HEK293T (cell line): ENCODE measurements at regions not wholly inside any gene's neighbourhood (a gene's known extent, or its start where the extent isn't known, plus 50 kb on each side); places are given as distances from the start of the nearest gene placed in this dataset.

Experiments
- ARNT ChIP-seq: fragments of 450-650 bp; IDR thresholded peaks from 2 replicates; pipeline ENCODE4 v1.6.1; 2017; ENCODE audit warnings: mild to moderate bottlenecking
- BHLHE40 ChIP-seq: fragments of 450-650 bp; IDR thresholded peaks from 2 replicates; pipeline ENCODE4 v1.6.1; 2016; ENCODE audit warnings: mild to moderate bottlenecking, moderate library complexity, borderline replicate concordance
- ELF4 ChIP-seq: fragments of 450-650 bp; IDR thresholded peaks from 2 replicates; pipeline ENCODE4 v1.6.1; 2017; ENCODE audit warnings: antibody characterized with exemption
- FOXA1 ChIP-seq: fragments of 450-650 bp; IDR thresholded peaks from 2 replicates; pipeline ENCODE4 v1.6.1; 2016; ENCODE audit warnings: mild to moderate bottlenecking
- FOXM1 ChIP-seq: fragments of 450-650 bp; IDR thresholded peaks from 2 replicates; pipeline ENCODE4 v1.6.1; 2017; ENCODE audit warnings: mild to moderate bottlenecking, borderline replicate concordance
- NFRKB ChIP-seq: fragments of 450-650 bp; IDR thresholded peaks from 2 replicates; pipeline ENCODE4 v1.6.1; 2016; ENCODE audit warnings: mild to moderate bottlenecking, moderate library complexity
- PKNOX1 ChIP-seq: fragments of 450-650 bp; IDR thresholded peaks from 2 replicates; pipeline ENCODE4 v1.6.1; 2016
- SP1 ChIP-seq: fragments of 450-650 bp; IDR thresholded peaks from 2 replicates; pipeline ENCODE4 v1.6.1; 2017
- SUZ12 ChIP-seq: fragments of 450-650 bp; IDR thresholded peaks from 2 replicates; pipeline ENCODE4 v1.6.1; 2016; ENCODE audit warnings: mild to moderate bottlenecking

- TF ChIP-seq ARNT (no peak), ELF4 (no peak), SP1 (no peak), PKNOX1 (no peak), BHLHE40 (no peak), SUZ12 (no peak), FOXA1 (no peak), FOXM1 (no peak), NFRKB (no peak)
Measured at GRCh38 chr7:91759205-91759863, 121.2 kb downstream of the MTERF1 start.
